Neural cell (in vitro differentiated cells): ENCODE measurements at regions not wholly inside any gene's neighbourhood (a gene's known extent, or its start where the extent isn't known, plus 50 kb on each side); places are given as distances from the start of the nearest gene placed in this dataset.

ENCODE experiments used
- EZH2 ChIP-seq: fragments of 200-600, 300-800 bp; shearing (Covaris generic), sonication (generic); IDR thresholded peaks from 2 replicates; pipeline ENCODE4 v1.6.1; 2014; ENCODE audit warnings: antibody characterized with exemption, low read length, borderline replicate concordance, mild to moderate bottlenecking; ENCODE audit not compliant: insufficient read depth, poor library complexity, severe bottlenecking
- MXI1 ChIP-seq: fragments of 450-650 bp; conservative IDR thresholded peaks from 2 replicates; pipeline ENCODE4 v1.6.1; 2014; ENCODE audit warnings: antibody characterized with exemption, mild to moderate bottlenecking; ENCODE audit not compliant: poor library complexity, severe bottlenecking
- TF ChIP-seq, protein P1 (sequence below): fragments of 450-650 bp; IDR thresholded peaks from 2 replicates; pipeline ENCODE4 v1.5.1; 2014; ENCODE audit warnings: antibody characterized with exemption, mild to moderate bottlenecking, moderate library complexity; ENCODE audit not compliant: poor library complexity, severe bottlenecking

DNA sequence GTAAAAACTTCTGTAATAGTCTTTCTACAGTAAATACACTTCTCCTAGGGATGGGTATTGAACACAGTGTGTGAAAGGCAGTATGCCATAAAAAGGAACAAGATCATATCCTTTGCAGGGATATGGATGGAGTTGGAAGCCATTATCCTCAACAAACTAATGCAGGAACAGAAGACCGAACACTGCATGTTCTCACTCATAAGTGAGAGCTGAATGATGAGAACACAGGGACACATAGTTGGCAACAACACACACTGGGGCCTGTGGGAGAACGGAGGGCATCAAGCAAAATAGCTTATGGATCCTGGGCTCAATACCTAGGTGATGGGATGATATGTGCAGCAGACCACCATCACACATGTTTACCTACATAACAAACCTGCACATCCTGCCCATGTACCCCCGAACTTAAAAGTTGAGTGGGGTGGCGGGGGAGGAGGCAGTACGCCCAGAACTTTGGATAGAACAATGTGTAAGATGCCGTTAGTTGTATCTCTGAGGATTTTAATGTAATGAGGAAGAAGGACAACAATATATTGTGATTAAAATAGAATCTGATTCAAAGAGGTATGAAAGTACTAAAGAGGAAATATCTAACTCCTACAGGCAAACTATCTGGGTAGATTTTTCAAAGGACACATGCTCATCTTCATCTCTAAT is 183.2 kb downstream of the NDFIP2 start:
- no peak for TF ChIP-seq EZH2
- TF ChIP-seq, protein P1, sequence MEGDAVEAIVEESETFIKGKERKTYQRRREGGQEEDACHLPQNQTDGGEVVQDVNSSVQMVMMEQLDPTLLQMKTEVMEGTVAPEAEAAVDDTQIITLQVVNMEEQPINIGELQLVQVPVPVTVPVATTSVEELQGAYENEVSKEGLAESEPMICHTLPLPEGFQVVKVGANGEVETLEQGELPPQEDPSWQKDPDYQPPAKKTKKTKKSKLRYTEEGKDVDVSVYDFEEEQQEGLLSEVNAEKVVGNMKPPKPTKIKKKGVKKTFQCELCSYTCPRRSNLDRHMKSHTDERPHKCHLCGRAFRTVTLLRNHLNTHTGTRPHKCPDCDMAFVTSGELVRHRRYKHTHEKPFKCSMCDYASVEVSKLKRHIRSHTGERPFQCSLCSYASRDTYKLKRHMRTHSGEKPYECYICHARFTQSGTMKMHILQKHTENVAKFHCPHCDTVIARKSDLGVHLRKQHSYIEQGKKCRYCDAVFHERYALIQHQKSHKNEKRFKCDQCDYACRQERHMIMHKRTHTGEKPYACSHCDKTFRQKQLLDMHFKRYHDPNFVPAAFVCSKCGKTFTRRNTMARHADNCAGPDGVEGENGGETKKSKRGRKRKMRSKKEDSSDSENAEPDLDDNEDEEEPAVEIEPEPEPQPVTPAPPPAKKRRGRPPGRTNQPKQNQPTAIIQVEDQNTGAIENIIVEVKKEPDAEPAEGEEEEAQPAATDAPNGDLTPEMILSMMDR = no peak
- TF ChIP-seq MXI1 = no peak
